Fibroblast of lung (primary cell): ENCODE measurements at regions not wholly inside any gene's neighbourhood (a gene's known extent, or its start where the extent isn't known, plus 50 kb on each side); places are given as distances from the start of the nearest gene placed in this dataset.

Source experiments
- DNase-seq, 2 donors: peaks; one replicate each; pipeline versions ENCODE4 v3.0.0 to v3.0.0-alpha.2; 2010; ENCODE audit warnings: low read depth in 2 of 2
- H2AFZ ChIP-seq: 2 replicates; pipeline ENCODE4 v1.5.1; 2012; ENCODE audit warnings: low read length, control low read depth, inconsistent platforms
- H3K27ac ChIP-seq: 2 replicates; pipeline ENCODE4 v1.5.1; 2011; ENCODE audit warnings: low read length, control low read depth; ENCODE audit not compliant: insufficient read depth
- H3K27me3 ChIP-seq: 2 replicates; pipeline ENCODE4 v1.5.1; 2011; ENCODE audit warnings: mild to moderate bottlenecking, low read length; ENCODE audit not compliant: control insufficient read depth, insufficient read depth
- H3K36me3 ChIP-seq: 2 replicates; pipeline ENCODE4 v1.5.1; 2011; ENCODE audit warnings: low read length; ENCODE audit not compliant: control insufficient read depth, insufficient read depth
- H3K4me1 ChIP-seq: 2 replicates; pipeline ENCODE4 v1.5.1; 2011; ENCODE audit warnings: low read length; ENCODE audit not compliant: control insufficient read depth, insufficient read depth; ENCODE audit errors: extremely low read depth
- H3K4me2 ChIP-seq: 2 replicates; pipeline ENCODE4 v1.5.1; 2011; ENCODE audit warnings: low read length, control low read depth; ENCODE audit not compliant: insufficient read depth; ENCODE audit errors: extremely low read depth
- H3K4me3 ChIP-seq, 4 experiments: fragments of 200-600 bp in 1 of 4; sonication (generic) in 1 of 4; replicated peaks in 1 of 4; 2 replicates each; pipeline ENCODE4 v1.5.1; 2011 to 2016; ENCODE audit warnings: low read length in 4 of 4, low read depth in 3 of 4, mild to moderate bottlenecking in 3 of 4, control low read depth in 2 of 4, inconsistent platforms in 1 of 4, mixed read lengths in 1 of 4; ENCODE audit not compliant: insufficient read depth in 1 of 4; ENCODE audit errors: control extremely low read depth in 1 of 4
- H3K79me2 ChIP-seq: 2 replicates; pipeline ENCODE4 v1.5.1; 2012; ENCODE audit warnings: mild to moderate bottlenecking, low read length, inconsistent platforms; ENCODE audit not compliant: control insufficient read depth, insufficient read depth
- H3K9ac ChIP-seq: 2 replicates; pipeline ENCODE4 v1.5.1; 2011; ENCODE audit warnings: mild to moderate bottlenecking, low read length, control low read depth; ENCODE audit not compliant: insufficient read depth
- H3K9me3 ChIP-seq: 2 replicates; pipeline ENCODE4 v1.5.1; 2012; ENCODE audit warnings: low read depth, low read length; ENCODE audit not compliant: control insufficient read depth, insufficient read depth
- H4K20me1 ChIP-seq: 2 replicates; pipeline ENCODE4 v1.5.1; 2011; ENCODE audit warnings: low read length; ENCODE audit not compliant: control insufficient read depth, insufficient read depth; ENCODE audit errors: extremely low read depth
- EZH2 ChIP-seq: IDR thresholded peaks from 2 replicates; pipeline ENCODE4 v1.5.1; 2012; ENCODE audit warnings: low read length, control low read depth, mild to moderate bottlenecking; ENCODE audit errors: missing control alignments
- TF ChIP-seq, protein P1 (sequence below), 2 donors: IDR thresholded peaks in 1 of 2; conservative IDR thresholded peaks in 1 of 2; 1 replicate in 1 of 2; 2 replicates in 1 of 2; pipeline ENCODE4 v1.5.1; 2011 to 2012; ENCODE audit warnings: low read length in 2 of 2, control low read depth in 1 of 2, inconsistent platforms in 1 of 2, low read depth in 1 of 2, mild to moderate bottlenecking in 1 of 2

- DNase-seq, result peak; percentile 84 to 96
- Histone ChIP-seq H3K9me3 (no peaks in the 10 kb centered on the region), H3K36me3 (no peaks in the 10 kb centered on the region), H3K9ac (no peak overlapping the region), H3K4me2 (peak overlapping the region; percentile 56), H3K4me3 (no peak overlapping the region), H4K20me1 (no peaks in the 10 kb centered on the region), H3K27me3 (no peaks in the 10 kb centered on the region), H3K79me2 (no peaks in the 10 kb centered on the region), H3K4me1 (peaks cover 17% of the 10 kb centered on the region), H3K27ac (peak overlapping the region; percentile 46), H2AFZ (no peak overlapping the region)
- TF ChIP-seq EZH2, result no peak
- TF ChIP-seq, protein P1, sequence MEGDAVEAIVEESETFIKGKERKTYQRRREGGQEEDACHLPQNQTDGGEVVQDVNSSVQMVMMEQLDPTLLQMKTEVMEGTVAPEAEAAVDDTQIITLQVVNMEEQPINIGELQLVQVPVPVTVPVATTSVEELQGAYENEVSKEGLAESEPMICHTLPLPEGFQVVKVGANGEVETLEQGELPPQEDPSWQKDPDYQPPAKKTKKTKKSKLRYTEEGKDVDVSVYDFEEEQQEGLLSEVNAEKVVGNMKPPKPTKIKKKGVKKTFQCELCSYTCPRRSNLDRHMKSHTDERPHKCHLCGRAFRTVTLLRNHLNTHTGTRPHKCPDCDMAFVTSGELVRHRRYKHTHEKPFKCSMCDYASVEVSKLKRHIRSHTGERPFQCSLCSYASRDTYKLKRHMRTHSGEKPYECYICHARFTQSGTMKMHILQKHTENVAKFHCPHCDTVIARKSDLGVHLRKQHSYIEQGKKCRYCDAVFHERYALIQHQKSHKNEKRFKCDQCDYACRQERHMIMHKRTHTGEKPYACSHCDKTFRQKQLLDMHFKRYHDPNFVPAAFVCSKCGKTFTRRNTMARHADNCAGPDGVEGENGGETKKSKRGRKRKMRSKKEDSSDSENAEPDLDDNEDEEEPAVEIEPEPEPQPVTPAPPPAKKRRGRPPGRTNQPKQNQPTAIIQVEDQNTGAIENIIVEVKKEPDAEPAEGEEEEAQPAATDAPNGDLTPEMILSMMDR (conservative IDR thresholded peaks at IDR 0.05 in 1 of 2, IDR thresholded peaks at IDR 0.05 in 1 of 2; ENCODE audit: low read depth in 1 of 2, low read length in 2 of 2), result no peak
Measured at GRCh38 chr3:23710555-23710954, 95.2 kb upstream of the UBE2E1 start.

- H3K9ac ChIP-seq, result no peak overlapping the region
- peak overlapping the region; percentile 52 for H3K27ac ChIP-seq
- peak overlapping the region; percentile 72 for H3K4me2 ChIP-seq
- H3K4me3 ChIP-seq, result no peak overlapping the region
- no peak overlapping the region for H2AFZ ChIP-seq
- H3K36me3 ChIP-seq, result no peaks in the 10 kb centered on the region
- no peaks in the 10 kb centered on the region for H4K20me1 ChIP-seq
- H3K4me1 ChIP-seq, result peaks cover 17% of the 10 kb centered on the region
- TF ChIP-seq, protein P1 (conservative IDR thresholded peaks at IDR 0.05 in 1 of 2, IDR thresholded peaks at IDR 0.05 in 1 of 2; ENCODE audit: low read depth in 1 of 2, low read length in 2 of 2), result no peak
- TF ChIP-seq EZH2, result no peak
- H3K79me2 ChIP-seq, result no peaks in the 10 kb centered on the region
- no peaks in the 10 kb centered on the region for H3K9me3 ChIP-seq
- H3K27me3 ChIP-seq, result no peaks in the 10 kb centered on the region
- DNase-seq, result no peak
Measured at GRCh38 chr3:23711916-23712494, 93.8 kb upstream of the UBE2E1 start.

DNA sequence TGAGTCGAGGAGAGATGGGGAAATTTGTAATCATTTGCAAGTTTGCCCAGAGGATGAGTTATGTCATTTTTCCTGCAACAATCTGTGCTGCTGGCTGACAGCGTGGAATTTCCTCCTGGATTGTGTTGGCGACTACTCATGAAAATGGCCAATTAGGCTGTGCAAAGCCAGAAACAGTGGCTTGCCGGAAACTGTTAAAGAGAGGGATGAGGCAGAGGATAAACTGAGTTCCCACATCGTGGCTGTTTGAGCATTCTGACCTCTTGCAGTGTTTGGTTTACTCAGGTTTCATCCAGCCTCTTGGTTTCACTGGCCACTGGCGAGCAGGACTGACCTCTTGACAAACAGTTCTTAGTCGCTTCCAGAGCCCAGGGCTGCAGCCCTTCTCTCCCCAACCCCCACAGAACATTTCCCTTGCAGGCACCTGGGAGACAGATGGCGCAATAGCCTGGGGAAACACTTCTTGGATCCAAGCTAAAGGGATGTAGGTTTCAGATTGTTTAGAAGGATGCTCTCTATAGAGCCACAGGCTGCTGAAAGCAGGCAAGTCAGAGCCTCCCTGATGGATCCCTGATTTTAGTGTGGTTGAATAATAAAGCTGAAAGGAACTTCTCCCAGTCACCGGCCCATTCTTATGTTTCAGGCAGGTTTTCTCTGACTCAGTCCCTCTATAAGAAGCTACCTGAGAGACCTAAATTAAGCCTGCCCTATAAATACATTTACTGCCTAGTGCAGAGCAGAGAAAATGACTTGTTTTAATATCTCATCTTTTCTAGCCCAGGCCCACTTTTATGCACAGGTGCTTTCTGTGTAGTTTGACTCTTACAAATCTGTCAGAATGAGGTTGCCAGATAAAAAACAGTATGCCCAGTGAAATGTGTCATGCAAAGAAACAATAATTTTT is 92.8 kb upstream of the UBE2E1 start:
- Histone ChIP-seq H3K27ac (peak overlapping the region; percentile 52), H3K4me1 (peaks cover 17% of the 10 kb centered on the region), H3K4me3 (no peak overlapping the region), H2AFZ (no peak overlapping the region), H3K4me2 (peak overlapping the region; percentile 72), H3K36me3 (no peaks in the 10 kb centered on the region), H3K9me3 (no peaks in the 10 kb centered on the region), H4K20me1 (no peaks in the 10 kb centered on the region), H3K79me2 (no peaks in the 10 kb centered on the region), H3K9ac (no peak overlapping the region), H3K27me3 (no peaks in the 10 kb centered on the region)
- peak; percentile 92 to 93 for DNase-seq
- TF ChIP-seq, protein P1 (conservative IDR thresholded peaks at IDR 0.05 in 1 of 2, IDR thresholded peaks at IDR 0.05 in 1 of 2; ENCODE audit: low read depth in 1 of 2, low read length in 2 of 2), result peak in 1 of 2 donors; percentile 11
- no peak for TF ChIP-seq EZH2
